ENCODE measurements at regions not wholly inside any gene's neighbourhood (a gene's known extent, or its start where the extent isn't known, plus 50 kb on each side); places are given as distances from the start of the nearest gene placed in this dataset.
"Not testable (repeated sequence)": the region's sequence is repeated elsewhere in the genome, so short reads cannot be mapped to it uniquely, and the experiment has no call there.

DNA sequence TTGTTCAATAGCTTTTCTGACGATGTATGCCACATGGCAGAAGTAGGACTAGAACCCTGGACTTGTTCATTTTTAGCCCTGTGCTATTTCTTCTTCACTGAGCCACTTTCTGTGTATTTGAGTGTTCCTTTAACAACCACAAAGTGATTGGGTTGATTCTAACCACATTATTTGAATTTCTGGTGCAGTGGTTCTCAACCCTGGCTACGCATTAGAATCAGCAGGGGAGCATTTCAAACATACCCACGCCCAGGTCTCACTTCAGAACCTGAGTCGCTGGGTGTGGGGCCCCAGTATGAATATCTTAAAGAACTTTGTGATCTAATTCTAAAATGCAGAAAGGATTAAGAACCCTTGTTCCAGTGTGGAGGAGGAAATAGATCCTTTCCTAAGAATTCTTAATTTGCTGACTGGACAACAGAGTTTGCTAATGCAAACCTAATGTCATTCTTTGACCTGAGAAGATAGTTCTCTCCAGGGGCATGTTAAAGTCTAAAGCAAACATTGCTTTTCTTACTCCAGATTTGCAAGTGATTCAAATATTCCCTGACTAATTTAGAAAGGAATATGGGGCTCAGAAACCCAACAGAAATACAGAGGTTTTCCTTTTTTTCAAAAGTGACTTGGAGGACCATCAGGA, 75.4 kb upstream of the GDNF start:
- no peak for DNase-seq (ENCODE audit: low read depth in 2 of 2)

DNA sequence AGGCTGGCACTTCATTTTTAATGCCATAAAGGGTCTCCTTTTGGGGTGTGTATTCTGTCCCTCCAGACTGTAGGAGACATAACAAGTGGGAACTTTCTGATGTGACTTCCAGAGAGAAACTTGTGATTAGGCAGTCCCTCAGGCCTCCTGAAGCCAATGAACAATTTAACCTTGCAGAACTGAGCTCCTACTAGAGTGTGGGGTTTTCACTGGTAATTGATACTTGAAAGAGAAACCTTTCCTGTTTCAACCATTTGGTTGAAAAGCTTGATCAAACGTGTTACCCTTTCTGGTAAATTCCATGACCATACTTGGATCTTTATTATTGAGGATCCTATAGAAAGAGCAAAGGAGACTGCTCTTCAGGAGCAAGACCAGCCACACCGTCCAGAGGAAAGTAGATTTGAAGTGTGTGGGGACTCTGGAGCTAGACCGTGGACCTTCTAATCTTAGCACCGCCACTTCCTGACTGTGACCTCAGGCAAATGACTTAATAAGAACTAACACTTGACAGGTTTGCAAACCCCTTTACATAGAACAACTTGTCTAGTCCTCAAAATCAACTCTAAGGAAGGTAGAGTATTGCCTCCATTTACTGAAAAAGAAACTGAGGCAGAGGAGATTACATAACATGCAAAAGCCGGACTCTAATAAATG, 69.9 kb upstream of the GDNF start:
- DNase-seq (ENCODE audit: low read depth in 2 of 2), result not testable (repeated sequence)

GRCh38 chr5:37906416-37906815, 66.6 kb upstream of the GDNF start:
- no peak for DNase-seq (ENCODE audit: low read depth in 2 of 2)

DNA sequence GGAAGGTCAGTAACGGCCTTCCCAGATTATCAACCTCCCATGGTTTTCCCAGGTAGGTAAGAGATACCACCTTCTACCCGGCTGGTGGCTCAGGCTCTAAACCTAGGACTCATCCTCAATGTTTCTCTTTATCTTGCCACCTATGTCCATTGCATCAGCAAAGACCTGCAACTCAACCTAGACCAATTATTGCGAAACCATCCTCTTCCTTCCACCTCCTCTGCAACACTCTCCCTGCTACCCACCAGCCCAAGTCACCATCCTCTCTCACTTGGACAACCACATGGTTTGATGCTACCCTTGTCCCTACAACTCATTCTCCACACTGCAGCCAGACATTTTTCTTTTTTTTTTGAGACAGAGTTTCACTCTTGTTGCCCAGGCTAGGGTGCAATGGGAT, 65.4 kb upstream of the GDNF start:
- DNase-seq (ENCODE audit: low read depth in 2 of 2), result no peak

DNA sequence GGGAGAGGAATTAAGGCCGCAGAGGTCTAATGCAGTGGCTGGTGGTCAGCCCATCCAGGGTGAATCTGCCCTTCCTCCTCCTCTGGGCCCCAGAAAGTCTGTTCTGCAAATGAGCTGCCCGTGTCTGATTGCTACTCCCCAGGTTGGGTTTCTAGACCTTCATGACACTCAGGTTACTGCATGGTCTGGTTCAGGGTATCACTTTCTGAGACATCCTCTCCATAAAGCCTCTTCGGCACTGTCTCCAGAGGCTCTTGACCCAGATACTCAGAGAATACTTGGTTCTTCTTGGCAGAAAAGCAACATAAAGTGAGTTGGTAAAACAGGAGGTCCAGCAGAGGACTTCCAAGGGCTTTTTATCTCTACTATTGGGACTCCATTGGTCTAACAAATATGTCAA, 62.5 kb upstream of the GDNF start:
- no peak for DNase-seq (ENCODE audit: low read depth in 2 of 2)

- DNase-seq (ENCODE audit: low read depth in 2 of 2), result no peak
Observed at GRCh38 chr5:37900692-37901091, 60.9 kb upstream of the GDNF start.

- DNase-seq (ENCODE audit: low read depth in 2 of 2), result no peak
Observed at GRCh38 chr5:37899037-37899436, 59.2 kb upstream of the GDNF start.

DNA sequence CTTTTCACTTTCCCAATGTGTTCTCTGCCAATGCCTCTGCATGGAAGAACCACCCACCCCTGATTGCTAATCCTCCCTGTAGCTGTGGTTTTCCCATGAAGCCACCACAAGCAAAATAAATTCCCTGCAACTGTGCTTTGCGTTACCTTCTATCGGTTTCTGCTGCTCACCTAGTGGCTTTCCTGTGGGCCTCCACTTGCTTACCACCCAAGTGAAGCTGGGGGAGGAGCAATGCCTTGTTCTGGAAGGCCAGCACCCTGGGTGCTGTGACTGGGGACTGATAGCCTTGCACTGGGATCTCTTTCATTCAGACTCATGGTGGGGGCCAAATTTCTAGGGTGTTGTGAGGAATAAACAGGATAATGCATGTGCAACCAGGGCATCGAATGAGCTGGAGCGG, 56.3 kb upstream of the GDNF start:
- DNase-seq (ENCODE audit: low read depth in 2 of 2), result no peak

GRCh38 chr5:37893434-37894134, 53.7 kb upstream of the GDNF start:
- DNase-seq (ENCODE audit: low read depth in 2 of 2), result no peak

DNA sequence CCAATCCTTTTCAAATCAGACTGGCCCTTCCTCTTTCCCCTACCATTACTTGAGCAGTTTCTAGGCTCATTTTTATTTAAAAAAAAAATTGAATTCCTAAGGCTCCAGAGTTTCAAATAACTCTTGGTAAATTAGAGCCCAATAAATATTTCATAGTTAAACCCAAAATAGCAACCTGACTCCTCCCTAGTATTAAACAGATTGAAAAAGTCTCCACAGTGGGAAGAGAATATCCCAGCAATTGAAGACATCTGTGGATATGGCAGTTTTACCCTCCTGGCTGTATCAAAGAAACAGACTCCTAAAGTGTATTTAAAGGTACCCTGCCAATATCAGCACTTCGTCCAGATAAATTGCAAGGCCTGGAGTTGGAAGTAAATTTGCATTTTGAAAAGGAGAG, 52.7 kb upstream of the GDNF start:
- no peak for DNase-seq (ENCODE audit: low read depth in 2 of 2)

DNA sequence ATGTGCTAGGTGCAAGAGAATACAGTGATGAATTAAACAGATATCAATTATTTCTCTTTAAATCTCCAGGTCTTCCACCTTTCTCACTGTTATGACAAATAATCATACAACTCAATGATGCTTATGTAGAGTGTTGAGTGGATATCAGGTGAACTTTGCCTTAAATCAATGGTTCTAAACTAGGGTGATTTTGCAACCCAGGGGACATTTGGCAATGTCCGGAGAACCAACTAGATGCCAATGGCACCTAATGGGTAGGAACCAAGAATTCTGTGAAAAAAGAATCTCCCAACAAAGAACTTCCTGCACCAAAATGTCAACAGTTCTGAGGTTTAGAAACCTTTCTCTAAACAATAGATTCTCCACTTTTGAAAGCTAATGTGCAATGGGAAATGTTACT, 52.0 kb upstream of the GDNF start:
- DNase-seq (ENCODE audit: low read depth in 2 of 2), result no peak

DNA sequence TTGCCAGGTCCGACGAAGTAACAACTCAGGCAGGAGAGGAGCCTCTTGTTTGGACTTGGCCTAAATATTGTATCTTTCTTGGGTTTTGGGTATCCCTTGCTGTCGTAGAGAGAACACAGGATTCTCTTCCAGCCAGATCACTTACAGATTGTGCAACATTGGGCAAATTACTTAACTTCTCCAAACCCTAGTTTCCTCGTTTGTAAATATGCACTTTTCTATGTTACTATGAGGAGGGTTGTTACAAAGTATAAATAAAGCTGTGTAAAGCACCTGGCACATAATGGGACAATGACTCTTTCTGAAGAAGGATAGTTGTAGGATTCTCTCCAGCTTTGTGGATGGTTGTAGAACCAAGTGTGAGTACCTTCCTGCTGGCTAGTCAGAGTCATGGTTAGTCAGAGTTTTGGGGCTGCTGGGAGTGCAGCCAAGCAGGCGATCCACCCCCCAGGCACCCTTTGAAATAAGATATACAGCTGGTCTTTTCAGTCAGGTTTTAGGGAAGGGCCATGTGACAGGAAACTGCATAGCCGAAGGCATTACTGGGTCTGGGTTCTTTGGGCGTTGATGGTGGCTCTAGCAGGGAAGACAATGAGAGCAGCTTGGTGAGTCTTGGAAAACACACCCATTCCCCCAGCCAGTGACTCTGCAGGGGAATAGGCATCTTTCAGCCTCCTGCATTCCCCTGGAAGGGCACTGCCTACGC, 49.9 kb upstream of the GDNF start:
- no peak for DNase-seq (ENCODE audit: low read depth in 2 of 2)

All from activated CD4-positive, alpha-beta T cell treated with anti-CD3 and anti-CD28 coated beads for 24 hours (primary cell).